ENCODE measurements at regions not wholly inside any gene's neighbourhood (a gene's known extent, or its start where the extent isn't known, plus 50 kb on each side); places are given as distances from the start of the nearest gene placed in this dataset.

DNA sequence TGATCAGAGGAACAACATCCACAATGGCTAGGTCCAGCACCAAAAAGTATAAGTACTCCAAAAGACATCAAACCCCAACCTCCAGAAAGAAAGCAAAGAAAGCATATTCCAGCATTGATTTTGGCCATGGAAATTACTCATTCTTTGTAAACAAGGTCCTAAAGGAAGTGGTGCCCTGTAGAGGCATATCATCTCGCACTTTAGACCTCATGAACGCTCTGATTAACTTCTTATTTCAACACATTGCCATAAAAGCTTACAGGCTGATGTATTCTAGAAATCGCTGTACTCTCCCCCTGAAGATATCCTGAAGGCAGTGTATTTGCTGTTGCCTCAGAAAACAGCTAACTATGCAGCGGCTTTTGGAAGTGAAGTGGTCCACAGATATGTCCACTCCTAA lies 82.7 kb upstream of the TNPO1 start:
- TF ChIP-seq, protein P1, sequence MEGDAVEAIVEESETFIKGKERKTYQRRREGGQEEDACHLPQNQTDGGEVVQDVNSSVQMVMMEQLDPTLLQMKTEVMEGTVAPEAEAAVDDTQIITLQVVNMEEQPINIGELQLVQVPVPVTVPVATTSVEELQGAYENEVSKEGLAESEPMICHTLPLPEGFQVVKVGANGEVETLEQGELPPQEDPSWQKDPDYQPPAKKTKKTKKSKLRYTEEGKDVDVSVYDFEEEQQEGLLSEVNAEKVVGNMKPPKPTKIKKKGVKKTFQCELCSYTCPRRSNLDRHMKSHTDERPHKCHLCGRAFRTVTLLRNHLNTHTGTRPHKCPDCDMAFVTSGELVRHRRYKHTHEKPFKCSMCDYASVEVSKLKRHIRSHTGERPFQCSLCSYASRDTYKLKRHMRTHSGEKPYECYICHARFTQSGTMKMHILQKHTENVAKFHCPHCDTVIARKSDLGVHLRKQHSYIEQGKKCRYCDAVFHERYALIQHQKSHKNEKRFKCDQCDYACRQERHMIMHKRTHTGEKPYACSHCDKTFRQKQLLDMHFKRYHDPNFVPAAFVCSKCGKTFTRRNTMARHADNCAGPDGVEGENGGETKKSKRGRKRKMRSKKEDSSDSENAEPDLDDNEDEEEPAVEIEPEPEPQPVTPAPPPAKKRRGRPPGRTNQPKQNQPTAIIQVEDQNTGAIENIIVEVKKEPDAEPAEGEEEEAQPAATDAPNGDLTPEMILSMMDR (IDR thresholded peaks at IDR 0.05; ENCODE audit: insufficient read depth, low read depth, low read length): no peak
- no peak overlapping the region for H3K4me3 ChIP-seq (ENCODE audit: low read depth, low read length)
- no peak for DNase-seq (ENCODE audit: low read depth)

GRCh38 chr5:72723581-72723980 lies 92.9 kb upstream of the TNPO1 start:
- no peak overlapping the region for H3K4me3 ChIP-seq (ENCODE audit: low read depth, low read length)
- DNase-seq (ENCODE audit: low read depth): no peak
- TF ChIP-seq, protein P1 (IDR thresholded peaks at IDR 0.05; ENCODE audit: insufficient read depth, low read depth, low read length): no peak

GRCh38 chr5:72722792-72723452 lies 93.5 kb upstream of the TNPO1 start:
- H3K4me3 ChIP-seq (ENCODE audit: low read depth, low read length): no peak overlapping the region
- DNase-seq (ENCODE audit: low read depth): no peak
- TF ChIP-seq, protein P1 (IDR thresholded peaks at IDR 0.05; ENCODE audit: insufficient read depth, low read depth, low read length): no peak

DNA sequence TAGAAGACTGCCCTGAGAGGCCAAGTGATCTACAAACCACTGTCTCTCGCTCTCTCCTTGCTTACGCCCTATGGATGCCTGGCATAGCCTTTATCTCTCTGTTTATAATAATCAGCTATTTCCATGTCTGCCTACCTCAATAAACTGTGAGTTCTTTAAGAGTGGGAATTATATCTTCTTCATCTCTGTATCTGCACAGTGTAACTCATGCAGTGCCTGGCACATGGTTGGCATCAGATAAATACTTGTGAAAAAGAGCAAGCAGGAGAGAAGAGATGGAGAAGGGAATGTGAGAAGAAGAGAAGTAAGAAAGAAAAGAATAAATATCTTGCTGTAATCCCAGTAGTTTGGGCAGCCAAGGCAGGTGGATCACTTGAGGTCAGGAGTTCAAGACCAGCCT lies 94.6 kb upstream of the TNPO1 start:
- no peak for DNase-seq (ENCODE audit: low read depth)
- H3K4me3 ChIP-seq (ENCODE audit: low read depth, low read length): no peak overlapping the region
- TF ChIP-seq, protein P1 (IDR thresholded peaks at IDR 0.05; ENCODE audit: insufficient read depth, low read depth, low read length): no peak

GRCh38 chr5:72720205-72720604 lies 96.3 kb upstream of the TNPO1 start:
- DNase-seq (ENCODE audit: low read depth): no peak
- no peak overlapping the region for H3K4me3 ChIP-seq (ENCODE audit: low read depth, low read length)
- TF ChIP-seq, protein P1 (IDR thresholded peaks at IDR 0.05; ENCODE audit: insufficient read depth, low read depth, low read length): no peak

DNA sequence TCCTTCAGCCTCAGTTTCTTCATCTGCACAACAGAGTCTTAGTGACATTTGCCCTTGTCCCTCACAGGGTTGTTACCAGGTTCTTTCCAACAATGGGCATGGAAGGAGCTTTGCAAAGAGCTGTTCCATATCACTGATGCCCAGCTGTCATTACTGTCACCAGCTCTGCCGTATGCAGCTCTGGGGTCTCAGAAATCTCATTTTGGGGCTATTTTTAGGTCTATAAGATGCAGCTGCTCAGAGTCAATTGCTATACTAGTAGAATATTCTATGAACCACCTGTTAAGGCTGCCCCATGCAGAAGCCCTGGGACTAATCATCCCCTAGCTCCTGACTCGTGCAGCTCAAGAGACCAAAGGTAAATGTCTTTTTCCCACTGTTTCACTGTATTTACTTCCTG lies 105.1 kb upstream of the TNPO1 start:
- H3K4me3 ChIP-seq (ENCODE audit: low read depth, low read length): no peak overlapping the region
- DNase-seq (ENCODE audit: low read depth): no peak
- TF ChIP-seq, protein P1 (IDR thresholded peaks at IDR 0.05; ENCODE audit: insufficient read depth, low read depth, low read length): no peak

DNA sequence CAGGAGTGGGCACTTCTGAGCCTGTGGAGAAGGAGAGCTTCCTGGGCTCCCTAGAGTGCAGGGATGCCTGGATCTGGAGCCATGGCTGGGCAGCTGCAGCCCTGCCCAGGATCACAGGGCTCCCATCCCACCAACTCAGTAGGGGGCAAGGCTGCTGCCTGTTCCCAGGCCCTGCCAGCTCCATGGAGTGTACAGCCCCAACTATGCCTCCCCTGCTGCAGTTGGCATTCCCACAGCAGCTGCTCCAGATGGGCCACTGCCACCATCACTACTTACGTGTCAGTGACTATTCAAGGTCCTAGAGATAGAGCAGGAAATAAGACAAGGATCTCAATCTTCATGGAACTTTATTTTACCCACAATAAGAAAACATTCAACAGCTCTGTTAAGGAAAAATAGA lies 107.1 kb upstream of the TNPO1 start:
- TF ChIP-seq, protein P1 (IDR thresholded peaks at IDR 0.05; ENCODE audit: insufficient read depth, low read depth, low read length): no peak
- H3K4me3 ChIP-seq (ENCODE audit: low read depth, low read length): no peak overlapping the region
- DNase-seq (ENCODE audit: low read depth): no peak

Data from fibroblast of villous mesenchyme (primary cell).